B cell (primary cell): ENCODE measurements at regions not wholly inside any gene's neighbourhood (a gene's known extent, or its start where the extent isn't known, plus 50 kb on each side); places are given as distances from the start of the nearest gene placed in this dataset.

Source experiments
- ATAC-seq: fragments of 200-7000 bp; cut with Tn5 transposase; one replicate; pipeline ENCODE4 v1.10.0; 2021; ENCODE audit warnings: low read depth, mild to moderate bottlenecking, moderate number of reproducible peaks, moderate library complexity
- CTCF ChIA-PET: fragments of 350-600 bp; sonication (Branson Sonifier 250); formaldehyde crosslinking; loops from one replicate; lab custom pipeline; 2021; ENCODE audit warnings: antibody characterized with exemption, inconsistent platforms; lab: Charles Lee
- POLR2A ChIA-PET: fragments of 350-600 bp; sonication (Branson Sonifier 250); formaldehyde crosslinking; loops from one replicate; lab custom pipeline; 2021; ENCODE audit warnings: antibody characterized with exemption; lab: Charles Lee
- DNase-seq: peaks from one replicate; pipeline ENCODE4 v3.0.0; 2013
- H2AFZ ChIP-seq: 2 replicates; pipeline ENCODE4 v1.6.1; 2012; ENCODE audit warnings: mild to moderate bottlenecking, low read depth, low read length; ENCODE audit not compliant: insufficient read depth, poor library complexity, severe bottlenecking
- H3K27ac ChIP-seq, 2 donors: 1 replicate in 1 of 2; 2 replicates in 1 of 2; pipeline ENCODE4 v1.5.1; 2012 to 2013; ENCODE audit warnings: low read length in 2 of 2, mild to moderate bottlenecking in 2 of 2, moderate library complexity in 1 of 2
- H3K27me3 ChIP-seq, 4 experiments: fragments of 200-600 bp in 1 of 4; sonication (generic) in 1 of 4; replicated peaks in 1 of 4; 1 replicate in 2 of 4; 2 replicates in 2 of 4; pipeline versions ENCODE4 v1.6.1 to v1.7.0; 2013 to 2016; ENCODE audit warnings: low read length in 3 of 4, mild to moderate bottlenecking in 2 of 4, mixed read lengths in 1 of 4, moderate library complexity in 1 of 4; ENCODE audit not compliant: insufficient read depth in 4 of 4, control insufficient read depth in 3 of 4; ENCODE audit errors: control extremely low read depth in 1 of 4
- H3K36me3 ChIP-seq, 2 experiments: replicated peaks in 1 of 2; 1 replicate in 1 of 2; 2 replicates in 1 of 2; pipeline versions ENCODE4 v1.6.1 to v1.7.1; 2013; ENCODE audit warnings: low read length in 1 of 2; ENCODE audit not compliant: insufficient read depth in 2 of 2, control insufficient read depth in 1 of 2; ENCODE audit errors: control extremely low read depth in 1 of 2, extremely low read depth in 1 of 2
- H3K4me1 ChIP-seq, 2 donors: fragments of 200-600 bp in 1 of 2; sonication (generic) in 1 of 2; 1 replicate in 1 of 2; 2 replicates in 1 of 2; pipeline versions ENCODE4 v1.5.1 to v1.6.1; 2013 to 2017; ENCODE audit warnings: low read length in 2 of 2; ENCODE audit not compliant: control insufficient read depth in 2 of 2, insufficient read depth in 2 of 2
- H3K4me2 ChIP-seq: replicated peaks from 2 replicates; pipeline ENCODE3; 2012; ENCODE audit warnings: mild to moderate bottlenecking, low read depth, low read length; ENCODE audit not compliant: poor library complexity, severe bottlenecking
- H3K4me3 ChIP-seq, 5 experiments: fragments of 200-600 bp in 1 of 5; sonication (generic) in 1 of 5; 1 replicate in 3 of 5; 2 replicates in 2 of 5; pipeline versions ENCODE4 v1.5.1 to v1.7.0; 2011 to 2016; ENCODE audit warnings: low read length in 4 of 5, mild to moderate bottlenecking in 4 of 5, low read depth in 2 of 5, control low read depth in 1 of 5, moderate library complexity in 1 of 5; ENCODE audit not compliant: insufficient read depth in 1 of 5; ENCODE audit errors: control extremely low read depth in 1 of 5, extremely low read depth in 1 of 5
- H3K79me2 ChIP-seq: fragments of 200-600 bp; sonication (generic); one replicate; pipeline ENCODE4 v1.6.0; 2016; ENCODE audit warnings: low read length; ENCODE audit not compliant: control insufficient read depth, insufficient read depth
- H3K9ac ChIP-seq: fragments of 200-600 bp; sonication (generic); 2 replicates; pipeline ENCODE4 v1.6.1; 2017; ENCODE audit warnings: mild to moderate bottlenecking, low read length, moderate library complexity
- H3K9me3 ChIP-seq, 3 donors: one replicate each; pipeline versions ENCODE4 v1.6.1 to v1.7.1; 2013; ENCODE audit warnings: low read length in 2 of 3; ENCODE audit not compliant: control insufficient read depth in 2 of 3, insufficient read depth in 1 of 3; ENCODE audit errors: control extremely low read depth in 1 of 3
- H4K20me1 ChIP-seq: 2 replicates; pipeline ENCODE4 v1.6.0; 2012; ENCODE audit warnings: mild to moderate bottlenecking, low read length; ENCODE audit not compliant: insufficient read depth, control insufficient read depth, poor library complexity, severe bottlenecking
- H3K27ac Mint-ChIP-seq: one replicate; pipeline ENCODE4 v1.8.0; 2021; ENCODE audit warnings: mixed read lengths
- H3K27me3 Mint-ChIP-seq: one replicate; pipeline ENCODE4 v1.8.0; 2021; ENCODE audit warnings: mixed read lengths
- H3K4me1 Mint-ChIP-seq: one replicate; pipeline ENCODE4 v1.8.0; 2021; ENCODE audit warnings: mixed read lengths
- H3K4me3 Mint-ChIP-seq: one replicate; pipeline ENCODE4 v1.8.0; 2021; ENCODE audit warnings: mixed read lengths
- H3K9me3 Mint-ChIP-seq: one replicate; pipeline ENCODE4 v1.8.0; 2022; ENCODE audit warnings: mixed read lengths; ENCODE audit not compliant: insufficient read depth
- CTCF ChIP-seq: fragments of 200-600 bp; IDR thresholded peaks from one replicate; pipeline ENCODE4 v1.8.0; 2022; ENCODE audit warnings: antibody characterized with exemption, mild to moderate bottlenecking
- EZH2 ChIP-seq: IDR thresholded peaks from 2 replicates; pipeline ENCODE4 v1.6.1; 2012; ENCODE audit warnings: borderline replicate concordance, low read depth, mild to moderate bottlenecking, moderate library complexity, low read length; ENCODE audit not compliant: insufficient read depth, poor library complexity, severe bottlenecking
- WGBS: methylation state at CpG from one replicate; pipeline ENCODE4 v1.1.5; 2013; ENCODE audit warnings: missing lambda C conversion rate; ENCODE audit not compliant: insufficient coverage; 5-methylcytosine and 5-hydroxymethylcytosine counted together
- intact Hi-C: fragments of 100-400 bp; cut with micrococcal nuclease; formaldehyde crosslinking; loops from one replicate; pipeline ENCODE4 v1.10.0; 2022

DNA sequence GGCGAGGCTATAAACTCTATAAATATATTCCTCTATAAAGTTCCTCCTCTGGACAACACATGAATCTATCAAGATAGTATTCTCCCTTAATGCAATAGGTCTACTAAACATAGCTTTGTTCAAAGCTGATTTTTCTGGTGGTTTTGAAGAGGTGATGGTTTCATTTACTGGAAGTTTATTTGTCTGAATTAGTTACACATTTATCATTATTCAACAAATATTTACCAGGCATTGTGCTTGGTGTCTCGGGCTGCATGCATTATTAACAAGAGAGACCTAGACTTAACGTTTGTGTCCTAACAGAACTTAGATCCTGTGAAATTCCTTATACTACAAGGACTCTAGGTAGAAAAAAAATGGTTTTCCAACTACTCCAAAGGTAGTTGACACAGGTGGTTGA, 511.4 kb upstream of the B3GALT2 start:
- Histone ChIP-seq H3K79me2 (no peaks in the 10 kb centered on the region), H3K4me2 (no peak overlapping the region), H3K4me3 (no peak overlapping the region), H3K9me3 (no peaks in the 10 kb centered on the region), H2AFZ (no peak overlapping the region), H3K27me3 (no peaks in the 10 kb centered on the region), H3K36me3 (no peaks in the 10 kb centered on the region), H4K20me1 (no peaks in the 10 kb centered on the region), H3K9ac (no peak overlapping the region), H3K4me1 (no peaks in the 10 kb centered on the region), H3K27ac (no peak overlapping the region)
- H3K4me3 Mint-ChIP-seq, result no peak overlapping the region
- no peaks in the 10 kb centered on the region for H3K4me1 Mint-ChIP-seq
- WGBS, result no CpG with 5 or more reads among the region's 3 CpGs
- ChIA-PET POLR2A (no interaction called here), CTCF (interaction anchor here (0.7 kb wide), 1 partner anchor 12 kb away, joined by 3 read pairs; no protein-coding TSS in a partner anchor)
- H3K27ac Mint-ChIP-seq, result no peak overlapping the region
- DNase-seq, result no peak
- TF ChIP-seq EZH2 (no peak), CTCF (no peak)
- peaks cover 4% of the 10 kb centered on the region for H3K27me3 Mint-ChIP-seq
- no peaks in the 10 kb centered on the region for H3K9me3 Mint-ChIP-seq
- intact Hi-C loops, result loop anchor here (10.0 kb wide), 1 partner anchor 57 kb away; no protein-coding TSS in a partner anchor
- ATAC-seq, result no peak

GRCh38 chr1:193697115-193697762, 510.8 kb upstream of the B3GALT2 start:
- no peak overlapping the region for H3K27ac Mint-ChIP-seq
- no peaks in the 10 kb centered on the region for H3K4me1 ChIP-seq
- no peaks in the 10 kb centered on the region for H3K27me3 ChIP-seq
- H3K27ac ChIP-seq, result no peak overlapping the region
- ChIA-PET CTCF (interaction anchor here (0.7 kb wide), 1 partner anchor 11 kb away, joined by 3 read pairs; no protein-coding TSS in a partner anchor), POLR2A (no interaction called here)
- TF ChIP-seq EZH2 (no peak), CTCF (no peak)
- H3K4me1 Mint-ChIP-seq, result no peaks in the 10 kb centered on the region
- H3K4me2 ChIP-seq, result no peak overlapping the region
- H3K36me3 ChIP-seq, result no peaks in the 10 kb centered on the region
- H3K9me3 ChIP-seq, result no peaks in the 10 kb centered on the region
- H2AFZ ChIP-seq, result no peak overlapping the region
- DNase-seq (no peak), ATAC-seq (no peak)
- 100% methylated on average over 1 of the region's 2 CpGs for WGBS
- no peaks in the 10 kb centered on the region for H3K79me2 ChIP-seq
- H3K9me3 Mint-ChIP-seq, result no peaks in the 10 kb centered on the region
- H3K27me3 Mint-ChIP-seq, result peaks cover 7% of the 10 kb centered on the region
- no peak overlapping the region for H3K4me3 ChIP-seq
- no peaks in the 10 kb centered on the region for H4K20me1 ChIP-seq
- H3K4me3 Mint-ChIP-seq, result no peak overlapping the region
- intact Hi-C loops, result loop anchor here (10.0 kb wide), 1 partner anchor 58 kb away; no protein-coding TSS in a partner anchor
- H3K9ac ChIP-seq, result no peak overlapping the region
